PC-3 (cell line): ENCODE measurements at regions not wholly inside any gene's neighbourhood (a gene's known extent, or its start where the extent isn't known, plus 50 kb on each side); places are given as distances from the start of the nearest gene placed in this dataset.

ENCODE experiments used
- ATAC-seq: fragments of 200-7000 bp; cut with Tn5 transposase; 2 replicates; pipeline ENCODE4 v1.9.1; 2020; ENCODE audit warnings: mild to moderate bottlenecking, moderate library complexity
- BruUV-seq: library from RNA; stranded (reverse); fragments of 400-500 nt; replicated peaks from 2 replicates; lab custom pipeline; 2021; lab: Mats Ljungman, UMichigan
- CTCF ChIA-PET: fragments of 300-600 bp; sonication (Branson Sonifier 250); formaldehyde crosslinking; loops from one replicate; lab custom pipeline; 2022; ENCODE audit warnings: antibody characterized with exemption; lab: Charles Lee
- POLR2A ChIA-PET: fragments of 300-600 bp; sonication (Branson Sonifier 250); formaldehyde crosslinking; loops from one replicate; lab custom pipeline; 2022; ENCODE audit warnings: antibody characterized with exemption; ENCODE audit not compliant: unreplicated experiment; lab: Charles Lee
- DNase-seq: peaks from one replicate; pipeline ENCODE4 v3.0.0-alpha.2; 2015
- H2AFZ ChIP-seq: fragments of 300-600 bp; sonication (generic); 2 replicates; pipeline ENCODE4 v1.6.0; 2016; ENCODE audit warnings: antibody characterized with exemption, low read length
- H3F3A ChIP-seq: fragments of 300-600 bp; sonication (generic); one replicate; pipeline ENCODE4 v1.6.0; 2017; ENCODE audit warnings: antibody characterized with exemption, low read length, control low read depth, mild to moderate bottlenecking; ENCODE audit not compliant: unreplicated experiment
- H3K27ac ChIP-seq: fragments of 300-600 bp; sonication (generic); 2 replicates; pipeline ENCODE4 v1.5.1; 2016; ENCODE audit warnings: mild to moderate bottlenecking, low read length
- H3K27me3 ChIP-seq: fragments of 300-600 bp; sonication (generic); 2 replicates; pipeline ENCODE4 v1.6.1; 2016; ENCODE audit warnings: low read length, mixed read lengths
- H3K36me3 ChIP-seq: fragments of 300-600 bp; sonication (generic); 2 replicates; pipeline ENCODE4 v1.6.1; 2016; ENCODE audit warnings: low read depth, mixed run types, low read length, mixed read lengths
- H3K4me1 ChIP-seq: fragments of 300-600 bp; sonication (generic); 2 replicates; pipeline ENCODE4 v1.5.1; 2016; ENCODE audit warnings: low read length; ENCODE audit not compliant: insufficient read depth
- H3K4me2 ChIP-seq: fragments of 300-600 bp; sonication (generic); 2 replicates; pipeline ENCODE4 v1.6.0; 2016; ENCODE audit warnings: low read length
- H3K4me3 ChIP-seq: fragments of 300-600 bp; sonication (generic); 2 replicates; pipeline ENCODE4 v1.5.1; 2016; ENCODE audit warnings: mild to moderate bottlenecking, low read length, mixed read lengths
- H3K79me2 ChIP-seq: fragments of 300-600 bp; sonication (generic); 2 replicates; pipeline ENCODE4 v1.6.1; 2017; ENCODE audit warnings: low read length, mixed read lengths
- H3K9ac ChIP-seq: fragments of 300-600 bp; sonication (generic); 2 replicates; pipeline ENCODE4 v1.6.0; 2016; ENCODE audit warnings: mild to moderate bottlenecking, low read length
- H3K9me2 ChIP-seq: fragments of 300-600 bp; sonication (generic); replicated peaks from 2 replicates; pipeline ENCODE4 v1.6.1; 2016; ENCODE audit warnings: mixed run types, low read length, mixed read lengths
- H3K9me3 ChIP-seq: fragments of 300-600 bp; sonication (generic); 2 replicates; pipeline ENCODE4 v1.6.1; 2016; ENCODE audit warnings: low read length, mixed read lengths
- H4K20me1 ChIP-seq: fragments of 300-600 bp; sonication (generic); 2 replicates; pipeline ENCODE4 v1.6.1; 2016; ENCODE audit warnings: low read length, mixed read lengths
- EZH2 ChIP-seq: fragments of 300-600 bp; sonication (generic); IDR thresholded peaks from one replicate; pipeline ENCODE4 v1.6.1; 2017; ENCODE audit warnings: antibody characterized with exemption, mild to moderate bottlenecking, low read length; ENCODE audit not compliant: unreplicated experiment
- EZH2phosphoT487 ChIP-seq: fragments of 300-600 bp; sonication (generic); IDR thresholded peaks from 2 replicates; pipeline ENCODE4 v1.6.1; 2018; ENCODE audit warnings: mild to moderate bottlenecking, antibody characterized with exemption, low read length, borderline replicate concordance
- intact Hi-C: fragments of 100-400 bp; cut with micrococcal nuclease; formaldehyde crosslinking; loops from 2 replicates; pipeline ENCODE4 v1.9.0; 2023
- TF ChIP-seq, protein P1 (sequence below): fragments of 300-600 bp; sonication (generic); conservative IDR thresholded peaks from 2 replicates; pipeline ENCODE4 v1.5.1; 2017; ENCODE audit warnings: antibody characterized with exemption, low read depth, mild to moderate bottlenecking, low read length

DNA sequence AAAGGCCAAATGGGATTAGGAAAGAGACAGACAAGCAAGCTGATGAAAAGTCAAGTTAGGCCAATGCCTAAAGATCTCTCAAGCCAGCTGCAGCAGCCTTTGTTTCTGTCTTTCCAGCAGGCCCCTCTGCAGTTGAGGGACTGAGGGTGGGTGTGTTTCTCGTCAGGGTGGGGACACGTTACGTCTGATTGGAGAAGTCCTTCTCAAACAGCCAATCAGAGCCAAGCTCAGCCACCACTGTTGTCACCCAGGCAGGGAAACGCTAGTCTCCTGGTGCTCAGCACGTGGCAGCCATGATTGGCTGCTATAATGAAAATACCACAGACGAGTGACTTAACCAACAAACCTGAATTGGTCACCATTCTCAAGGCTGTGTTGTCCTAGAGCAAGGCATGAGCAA, 177.1 kb upstream of the LCORL start:
- H3K4me2 ChIP-seq = no peak overlapping the region
- no peaks in the 10 kb centered on the region for H3K9me3 ChIP-seq
- no TSS peak for BruUV-seq
- H3K79me2 ChIP-seq = no peaks in the 10 kb centered on the region
- no peaks in the 10 kb centered on the region for H3K36me3 ChIP-seq
- TF ChIP-seq EZH2 = no peak
- no peak for TF ChIP-seq EZH2phosphoT487
- TF ChIP-seq, protein P1, sequence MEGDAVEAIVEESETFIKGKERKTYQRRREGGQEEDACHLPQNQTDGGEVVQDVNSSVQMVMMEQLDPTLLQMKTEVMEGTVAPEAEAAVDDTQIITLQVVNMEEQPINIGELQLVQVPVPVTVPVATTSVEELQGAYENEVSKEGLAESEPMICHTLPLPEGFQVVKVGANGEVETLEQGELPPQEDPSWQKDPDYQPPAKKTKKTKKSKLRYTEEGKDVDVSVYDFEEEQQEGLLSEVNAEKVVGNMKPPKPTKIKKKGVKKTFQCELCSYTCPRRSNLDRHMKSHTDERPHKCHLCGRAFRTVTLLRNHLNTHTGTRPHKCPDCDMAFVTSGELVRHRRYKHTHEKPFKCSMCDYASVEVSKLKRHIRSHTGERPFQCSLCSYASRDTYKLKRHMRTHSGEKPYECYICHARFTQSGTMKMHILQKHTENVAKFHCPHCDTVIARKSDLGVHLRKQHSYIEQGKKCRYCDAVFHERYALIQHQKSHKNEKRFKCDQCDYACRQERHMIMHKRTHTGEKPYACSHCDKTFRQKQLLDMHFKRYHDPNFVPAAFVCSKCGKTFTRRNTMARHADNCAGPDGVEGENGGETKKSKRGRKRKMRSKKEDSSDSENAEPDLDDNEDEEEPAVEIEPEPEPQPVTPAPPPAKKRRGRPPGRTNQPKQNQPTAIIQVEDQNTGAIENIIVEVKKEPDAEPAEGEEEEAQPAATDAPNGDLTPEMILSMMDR = no peak
- H3K27me3 ChIP-seq = peaks cover 9% of the 10 kb centered on the region
- intact Hi-C loops = no loop called here
- no peak overlapping the region for H3K27ac ChIP-seq
- ChIA-PET CTCF (no interaction called here), POLR2A (no interaction called here)
- DNase-seq = no peak
- H3K9me2 ChIP-seq = no peaks in the 10 kb centered on the region
- ATAC-seq = no peak
- no peaks in the 10 kb centered on the region for H3K4me1 ChIP-seq
- no peaks in the 10 kb centered on the region for H4K20me1 ChIP-seq
- H3F3A ChIP-seq = no peaks in the 10 kb centered on the region
- no peak overlapping the region for H2AFZ ChIP-seq
- no peak overlapping the region for H3K9ac ChIP-seq
- H3K4me3 ChIP-seq = no peak overlapping the region

GRCh38 chr4:18197467-18197866, 175.9 kb upstream of the LCORL start:
- TF ChIP-seq EZH2phosphoT487 = no peak
- TF ChIP-seq EZH2 = no peak
- TF ChIP-seq, protein P1 = no peak
- no peaks in the 10 kb centered on the region for H3K9me2 ChIP-seq
- H3K36me3 ChIP-seq = no peaks in the 10 kb centered on the region
- H3K79me2 ChIP-seq = no peaks in the 10 kb centered on the region
- H3K9ac ChIP-seq = no peak overlapping the region
- H3K27ac ChIP-seq = no peak overlapping the region
- POLR2A ChIA-PET = no interaction called here
- intact Hi-C loops = no loop called here
- CTCF ChIA-PET = no interaction called here
- H3K4me3 ChIP-seq = no peak overlapping the region
- no peak overlapping the region for H3K4me2 ChIP-seq
- H3K9me3 ChIP-seq = no peaks in the 10 kb centered on the region
- DNase-seq (no peak), ATAC-seq (no peak)
- H3K27me3 ChIP-seq = peaks cover 9% of the 10 kb centered on the region
- H3F3A ChIP-seq = no peaks in the 10 kb centered on the region
- no peaks in the 10 kb centered on the region for H3K4me1 ChIP-seq
- no peaks in the 10 kb centered on the region for H4K20me1 ChIP-seq
- BruUV-seq = no TSS peak
- H2AFZ ChIP-seq = no peak overlapping the region

DNA sequence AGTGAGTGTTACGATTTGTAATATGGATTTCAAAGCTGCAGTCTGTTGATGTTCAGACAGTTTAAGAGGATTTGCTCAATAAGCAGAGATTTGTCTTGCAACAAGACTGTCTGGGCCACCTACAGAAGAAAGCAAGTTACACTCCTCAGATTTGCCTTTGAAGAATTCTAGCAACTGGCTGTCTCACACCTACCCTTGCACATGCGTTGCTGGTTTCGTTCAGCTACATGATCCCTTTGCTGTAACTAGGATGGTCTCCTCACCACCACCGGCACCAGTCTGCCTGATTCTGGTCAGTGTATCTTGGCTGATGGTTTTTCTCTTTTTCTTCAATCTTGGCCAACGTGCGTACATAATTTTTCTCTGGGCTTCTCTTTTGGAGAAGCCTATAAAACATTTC, 172.7 kb upstream of the LCORL start:
- ATAC-seq (no peak), DNase-seq (no peak)
- H3K9me2 ChIP-seq = no peaks in the 10 kb centered on the region
- no peaks in the 10 kb centered on the region for H4K20me1 ChIP-seq
- no peak overlapping the region for H3K27ac ChIP-seq
- POLR2A ChIA-PET = no interaction called here
- no peaks in the 10 kb centered on the region for H3K36me3 ChIP-seq
- no TSS peak for BruUV-seq
- no peak overlapping the region for H2AFZ ChIP-seq
- CTCF ChIA-PET = no interaction called here
- H3K9ac ChIP-seq = no peak overlapping the region
- H3K9me3 ChIP-seq = no peaks in the 10 kb centered on the region
- peaks cover 9% of the 10 kb centered on the region for H3K27me3 ChIP-seq
- no peaks in the 10 kb centered on the region for H3K4me1 ChIP-seq
- TF ChIP-seq, protein P1 = no peak
- TF ChIP-seq EZH2phosphoT487 = no peak
- no peak for TF ChIP-seq EZH2
- intact Hi-C loops = no loop called here
- H3K4me3 ChIP-seq = no peak overlapping the region
- no peaks in the 10 kb centered on the region for H3F3A ChIP-seq
- H3K4me2 ChIP-seq = no peak overlapping the region
- no peaks in the 10 kb centered on the region for H3K79me2 ChIP-seq
